Fibroblast of skin of right biceps (primary cell): ENCODE measurements at regions not wholly inside any gene's neighbourhood (a gene's known extent, or its start where the extent isn't known, plus 50 kb on each side); places are given as distances from the start of the nearest gene placed in this dataset.

Source experiments
- DNase-seq: peaks from one replicate; pipeline ENCODE4 v3.0.0-alpha.2; 2013

- no peak for DNase-seq
These were observed 195.8 kb downstream of the IRX5 start for GRCh38 chr16:55126456-55126855.

GRCh38 chr16:55130456-55130855 is 193.5 kb upstream of the IRX6 start:
- no peak for DNase-seq

- no peak for DNase-seq
These were observed 193.1 kb upstream of the IRX6 start for GRCh38 chr16:55130911-55131310.

GRCh38 chr16:55133654-55134053 is 190.3 kb upstream of the IRX6 start:
- DNase-seq: no peak

GRCh38 chr16:55136356-55137150 is 187.4 kb upstream of the IRX6 start:
- no peak for DNase-seq

GRCh38 chr16:55138298-55138697 is 185.7 kb upstream of the IRX6 start:
- no peak for DNase-seq

GRCh38 chr16:55142405-55142804 is 181.6 kb upstream of the IRX6 start:
- no peak for DNase-seq

GRCh38 chr16:55144651-55145050 is 179.4 kb upstream of the IRX6 start:
- DNase-seq: peak; percentile 45

GRCh38 chr16:55145771-55146603 is 178.0 kb upstream of the IRX6 start:
- DNase-seq: no peak

GRCh38 chr16:55146966-55147365 is 177.0 kb upstream of the IRX6 start:
- peak; percentile 93 for DNase-seq

GRCh38 chr16:55147396-55147795 is 176.6 kb upstream of the IRX6 start:
- no peak for DNase-seq

- peak; percentile 8 for DNase-seq
These were observed 174.4 kb upstream of the IRX6 start for GRCh38 chr16:55149622-55150021.

- DNase-seq: peak; percentile 66
These were observed 172.3 kb upstream of the IRX6 start for GRCh38 chr16:55151561-55152305.

- peak; percentile 19 for DNase-seq
These were observed 171.1 kb upstream of the IRX6 start for GRCh38 chr16:55152875-55153390.

GRCh38 chr16:55154262-55154661 is 169.7 kb upstream of the IRX6 start:
- DNase-seq: no peak

- no peak for DNase-seq
These were observed 169.0 kb upstream of the IRX6 start for GRCh38 chr16:55154956-55155355.

GRCh38 chr16:55155815-55156214 is 168.2 kb upstream of the IRX6 start:
- no peak for DNase-seq

GRCh38 chr16:55169780-55170179 is 154.2 kb upstream of the IRX6 start:
- no peak for DNase-seq

GRCh38 chr16:55171241-55171640 is 152.8 kb upstream of the IRX6 start:
- no peak for DNase-seq

GRCh38 chr16:55175389-55175788 is 148.6 kb upstream of the IRX6 start:
- no peak for DNase-seq

- DNase-seq: no peak
These were observed 147.1 kb upstream of the IRX6 start for GRCh38 chr16:55176901-55177300.

GRCh38 chr16:55179411-55179810 is 144.6 kb upstream of the IRX6 start:
- no peak for DNase-seq
